Astrocyte of the spinal cord (primary cell): ENCODE measurements at regions not wholly inside any gene's neighbourhood (a gene's known extent, or its start where the extent isn't known, plus 50 kb on each side); places are given as distances from the start of the nearest gene placed in this dataset.

Experiments used
- DNase-seq: peaks from one replicate; pipeline ENCODE4 v3.0.0; 2011; ENCODE audit warnings: low read depth, low spot score
- H3K4me3 ChIP-seq: 2 replicates; pipeline ENCODE4 v1.5.1; 2011; ENCODE audit warnings: low read depth, mild to moderate bottlenecking, low read length, moderate library complexity
- CTCF ChIP-seq: IDR thresholded peaks from 2 replicates; pipeline ENCODE4 v1.5.1; 2012; ENCODE audit warnings: low read depth, mild to moderate bottlenecking, low read length, inconsistent platforms
- in situ Hi-C: cut with HindIII; loops from 2 replicates; pipeline ENCODE4 v1.10.0; 2017; ENCODE audit warnings: low sequenced_read_pairs

- H3K4me3 ChIP-seq: no peak overlapping the region
- in situ Hi-C loops: no loop called here
- no peak for DNase-seq
- no peak for TF ChIP-seq CTCF
Observed at GRCh38 chr1:157236072-157236471, 97.9 kb upstream of the ETV3 start.

- DNase-seq: no peak
- TF ChIP-seq CTCF: no peak
- H3K4me3 ChIP-seq: no peak overlapping the region
- in situ Hi-C loops: no loop called here
Observed at GRCh38 chr1:157235307-157235706, 97.1 kb upstream of the ETV3 start.

GRCh38 chr1:157234705-157235273, 96.6 kb upstream of the ETV3 start:
- H3K4me3 ChIP-seq: no peak overlapping the region
- in situ Hi-C loops: no loop called here
- DNase-seq: no peak
- no peak for TF ChIP-seq CTCF

GRCh38 chr1:157233131-157233530, 94.9 kb upstream of the ETV3 start:
- in situ Hi-C loops: no loop called here

GRCh38 chr1:157231846-157232525, 93.8 kb upstream of the ETV3 start:
- in situ Hi-C loops: no loop called here
- H3K4me3 ChIP-seq: no peak overlapping the region
- no peak for DNase-seq
- TF ChIP-seq CTCF: no peak

More at GRCh38 chr1:157233131-157233530, 94.9 kb upstream of the ETV3 start:
- no peak for TF ChIP-seq CTCF
- no peak overlapping the region for H3K4me3 ChIP-seq
- no peak for DNase-seq

GRCh38 chr1:157230500-157230899, 92.3 kb upstream of the ETV3 start:
- TF ChIP-seq CTCF: no peak
- H3K4me3 ChIP-seq: no peak overlapping the region
- no peak for DNase-seq
- in situ Hi-C loops: no loop called here
